Stimulated activated CD8-positive, alpha-beta memory T cell treated with anti-CD3 and anti-CD28 coated beads, Interleukin-12 subunit alpha, Interleukin-12 subunit beta, amount 100 ng/mL, for 4 hours (primary cell): ENCODE measurements at regions not wholly inside any gene's neighbourhood (a gene's known extent, or its start where the extent isn't known, plus 50 kb on each side); places are given as distances from the start of the nearest gene placed in this dataset.

Experiments used
- DNase-seq: peaks from one replicate; pipeline ENCODE4 v3.0.0-alpha.2; 2020; ENCODE audit warnings: low read depth

DNA sequence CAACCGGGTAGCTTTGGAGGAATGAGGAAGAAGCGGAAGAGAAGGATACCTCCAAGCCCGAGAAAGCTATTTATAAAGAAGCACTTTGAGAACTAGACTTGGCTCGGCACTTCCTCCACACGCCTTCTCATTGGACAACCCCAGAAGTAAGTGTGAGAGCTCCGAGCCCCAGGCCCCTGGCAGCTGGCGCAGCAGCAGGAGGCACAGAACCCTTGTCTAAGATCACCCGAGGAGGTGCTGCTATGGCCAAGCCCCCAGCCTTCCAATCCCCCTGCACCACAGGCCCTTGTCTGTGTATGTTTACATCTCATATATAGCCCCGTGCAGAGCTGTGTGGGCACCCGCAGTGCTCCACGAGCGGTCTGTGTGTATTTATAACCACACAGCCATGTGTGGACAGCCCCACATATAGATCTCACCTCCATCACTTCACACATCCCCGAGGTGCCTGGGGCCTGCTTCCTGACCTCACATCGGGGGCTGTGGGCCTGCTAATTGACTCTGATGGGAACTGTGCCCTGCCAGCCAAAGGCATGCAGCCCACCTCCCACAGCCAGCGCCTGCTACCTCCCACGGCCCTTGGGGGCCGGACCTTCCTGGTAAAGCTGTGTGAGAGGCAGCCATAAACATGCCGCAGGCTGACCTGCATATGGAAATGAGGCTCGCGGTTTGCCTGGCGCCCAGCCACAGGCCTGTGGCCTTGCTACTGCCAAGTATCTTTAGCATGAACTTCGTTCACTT, 96.1 kb downstream of the C17orf67 start:
- DNase-seq = peak; percentile 13

- no peak for DNase-seq
These were observed 94.3 kb downstream of the C17orf67 start for GRCh38 chr17:56739376-56739775.

DNA sequence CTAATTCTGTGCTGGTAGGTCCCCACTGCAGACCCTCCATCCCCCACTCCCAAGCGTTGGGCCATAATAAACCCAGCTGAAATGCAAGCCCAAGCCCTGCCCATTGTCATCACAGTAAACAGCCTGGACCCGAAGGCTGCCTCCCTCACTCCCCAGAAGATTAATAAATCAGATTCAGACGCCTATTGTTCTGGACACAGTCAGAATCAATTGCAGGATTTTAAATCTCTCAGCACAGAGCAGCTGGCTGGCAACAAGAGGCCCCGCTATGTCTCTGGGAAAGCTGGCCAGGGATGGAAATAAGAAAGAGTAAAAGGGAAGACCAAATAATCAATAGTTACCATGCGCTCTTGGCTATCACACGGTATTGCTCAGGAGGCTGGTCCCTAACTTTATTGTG, 93.9 kb downstream of the C17orf67 start:
- DNase-seq = no peak

- no peak for DNase-seq
These were observed 93.2 kb downstream of the C17orf67 start for GRCh38 chr17:56740481-56740880.
